DND-41 (cell line): ENCODE measurements at regions not wholly inside any gene's neighbourhood (a gene's known extent, or its start where the extent isn't known, plus 50 kb on each side); places are given as distances from the start of the nearest gene placed in this dataset.

Experiments
- ATAC-seq: fragments of 200-7000 bp; cut with Tn5 transposase; 3 replicates; pipeline ENCODE4 v1.9.1; 2021; ENCODE audit warnings: low read depth; ENCODE audit not compliant: insufficient read depth
- DNase-seq: peaks from one replicate; pipeline ENCODE4 v3.0.0-alpha.2; 2020
- H2AFZ ChIP-seq: 2 replicates; pipeline ENCODE4 v1.6.0; 2012; ENCODE audit warnings: low read depth, low read length
- H3K27ac ChIP-seq: 2 replicates; pipeline ENCODE4 v1.5.1; 2012; ENCODE audit warnings: low read length, inconsistent platforms
- H3K27me3 ChIP-seq: fragments of 200-600 bp; sonication (generic); 2 replicates; pipeline ENCODE4 v1.6.0; 2012; ENCODE audit warnings: low read length, mild to moderate bottlenecking, inconsistent platforms; ENCODE audit not compliant: insufficient read depth, poor library complexity
- H3K36me3 ChIP-seq: 2 replicates; pipeline ENCODE4 v1.5.1; 2012; ENCODE audit warnings: low read length, inconsistent platforms; ENCODE audit not compliant: insufficient read depth
- H3K4me1 ChIP-seq: 2 replicates; pipeline ENCODE4 v1.5.1; 2012; ENCODE audit warnings: mild to moderate bottlenecking, low read length; ENCODE audit not compliant: insufficient read depth
- H3K4me2 ChIP-seq: 2 replicates; pipeline ENCODE4 v1.6.0; 2012; ENCODE audit warnings: mild to moderate bottlenecking, moderate library complexity, low read length, inconsistent platforms; ENCODE audit not compliant: insufficient read depth
- H3K4me3 ChIP-seq, 2 experiments: fragments of 200-600 bp in 1 of 2; shearing (Covaris generic) in 1 of 2; 2 replicates each; pipeline ENCODE4 v1.5.1; 2012 to 2016; ENCODE audit warnings: inconsistent platforms in 2 of 2, low read length in 2 of 2, mild to moderate bottlenecking in 2 of 2, low read depth in 1 of 2, moderate library complexity in 1 of 2
- H3K79me2 ChIP-seq: 2 replicates; pipeline ENCODE4 v1.6.0; 2012; ENCODE audit warnings: low read length, inconsistent platforms; ENCODE audit not compliant: insufficient read depth
- H3K9ac ChIP-seq: 2 replicates; pipeline ENCODE4 v1.6.0; 2012; ENCODE audit warnings: low read depth, mild to moderate bottlenecking, inconsistent platforms, low read length, moderate library complexity
- H3K9me3 ChIP-seq: 2 replicates; pipeline ENCODE4 v1.5.1; 2012; ENCODE audit warnings: low read length, moderate library complexity, mild to moderate bottlenecking, inconsistent platforms; ENCODE audit not compliant: insufficient read depth, severe bottlenecking
- H4K20me1 ChIP-seq: 2 replicates; pipeline ENCODE4 v1.6.0; 2012; ENCODE audit warnings: low read length; ENCODE audit not compliant: insufficient read depth
- CTCF ChIP-seq: IDR thresholded peaks from 2 replicates; pipeline ENCODE4 v1.5.1; 2012; ENCODE audit warnings: borderline replicate concordance, low read length, moderate library complexity, mild to moderate bottlenecking; ENCODE audit not compliant: poor library complexity, severe bottlenecking; ENCODE audit errors: extremely low read depth
- EZH2 ChIP-seq: IDR thresholded peaks from 3 replicates; pipeline ENCODE4 v1.6.1; 2012; ENCODE audit warnings: borderline replicate concordance, low read depth, mild to moderate bottlenecking, moderate library complexity, low read length, inconsistent platforms; ENCODE audit not compliant: severe bottlenecking

DNA sequence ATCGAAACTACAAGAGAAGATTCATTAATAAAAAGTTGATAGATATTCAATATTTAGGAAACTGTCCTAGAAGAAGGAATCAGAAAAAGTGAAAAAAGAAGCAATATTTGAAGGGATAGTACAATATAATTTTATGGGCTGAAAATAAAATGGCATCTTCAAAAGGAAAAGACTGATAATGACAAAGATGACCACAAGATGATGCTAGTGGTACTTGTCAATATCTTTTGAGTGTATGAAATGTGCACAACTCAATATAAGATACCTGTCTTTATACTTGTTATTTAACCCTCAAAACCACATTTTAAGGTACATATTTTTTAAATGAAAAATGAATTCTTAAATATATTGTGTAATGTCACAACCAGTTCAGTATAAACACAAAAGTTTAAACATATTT is 1059.6 kb upstream of the RAG2 start:
- Histone ChIP-seq H3K4me1 (no peaks in the 10 kb centered on the region), H3K36me3 (no peaks in the 10 kb centered on the region), H3K27ac (no peak overlapping the region), H4K20me1 (no peaks in the 10 kb centered on the region), H3K4me3 (no peak overlapping the region), H3K79me2 (no peaks in the 10 kb centered on the region), H3K4me2 (no peak overlapping the region), H3K9ac (no peak overlapping the region), H2AFZ (no peak overlapping the region), H3K9me3 (no peaks in the 10 kb centered on the region), H3K27me3 (no peaks in the 10 kb centered on the region)
- TF ChIP-seq EZH2 (no peak), CTCF (peak; percentile 32)
- DNase-seq (no peak), ATAC-seq (no peak)

GRCh38 chr11:37647767-37648166 is 1049.7 kb upstream of the RAG2 start:
- no peaks in the 10 kb centered on the region for H3K36me3 ChIP-seq
- H3K4me1 ChIP-seq, result no peaks in the 10 kb centered on the region
- ATAC-seq (no peak), DNase-seq (no peak)
- H2AFZ ChIP-seq, result no peak overlapping the region
- H3K9ac ChIP-seq, result no peak overlapping the region
- TF ChIP-seq EZH2, result no peak
- no peak for TF ChIP-seq CTCF
- no peaks in the 10 kb centered on the region for H3K27me3 ChIP-seq
- no peak overlapping the region for H3K4me3 ChIP-seq
- no peak overlapping the region for H3K27ac ChIP-seq
- H3K79me2 ChIP-seq, result no peaks in the 10 kb centered on the region
- no peak overlapping the region for H3K4me2 ChIP-seq
- H4K20me1 ChIP-seq, result no peaks in the 10 kb centered on the region
- no peaks in the 10 kb centered on the region for H3K9me3 ChIP-seq

DNA sequence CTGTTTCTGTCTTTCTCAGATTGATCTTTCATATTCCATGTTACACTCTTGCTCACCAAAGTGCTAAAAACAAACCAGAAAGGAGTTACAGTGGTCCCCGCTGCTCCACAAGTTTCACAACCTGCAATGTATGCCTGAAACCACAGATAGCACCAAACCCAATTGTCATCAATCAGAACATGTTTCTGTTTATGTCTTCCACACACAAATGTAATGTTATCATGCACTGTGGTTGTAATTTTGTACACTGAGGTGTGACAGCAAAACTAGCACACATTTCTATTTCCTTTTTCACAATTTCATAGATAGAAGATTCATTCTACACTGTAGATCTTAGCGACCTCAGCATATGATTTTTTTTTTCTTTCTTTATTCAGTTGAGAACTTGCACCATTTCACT is 1045.9 kb upstream of the RAG2 start:
- H3K4me2 ChIP-seq, result no peak overlapping the region
- H3K36me3 ChIP-seq, result no peaks in the 10 kb centered on the region
- H2AFZ ChIP-seq, result no peak overlapping the region
- H3K4me3 ChIP-seq, result no peak overlapping the region
- no peaks in the 10 kb centered on the region for H3K9me3 ChIP-seq
- no peaks in the 10 kb centered on the region for H3K79me2 ChIP-seq
- no peaks in the 10 kb centered on the region for H4K20me1 ChIP-seq
- ATAC-seq (no peak), DNase-seq (no peak)
- no peak overlapping the region for H3K9ac ChIP-seq
- TF ChIP-seq CTCF (no peak), EZH2 (no peak)
- H3K27ac ChIP-seq, result no peak overlapping the region
- H3K4me1 ChIP-seq, result no peaks in the 10 kb centered on the region
- no peaks in the 10 kb centered on the region for H3K27me3 ChIP-seq

DNA sequence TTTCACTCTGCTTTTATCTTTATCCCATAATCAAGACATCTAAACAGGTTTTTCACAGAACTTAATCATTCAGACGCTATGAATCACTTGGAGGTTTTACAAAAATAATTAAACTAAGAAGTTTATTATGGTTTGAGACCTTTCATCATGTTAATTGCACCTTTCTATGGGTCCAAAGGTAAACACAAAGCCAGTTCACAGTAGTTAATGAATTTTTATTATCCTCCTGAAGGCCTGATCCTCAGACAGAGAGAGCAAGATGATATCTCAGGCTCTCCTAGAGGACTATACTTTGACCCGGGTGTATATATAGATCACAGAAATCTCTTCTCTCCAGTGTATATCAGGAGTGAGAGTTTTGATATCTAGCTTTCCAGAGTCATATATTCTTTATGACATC is 1044.3 kb upstream of the RAG2 start:
- Histone ChIP-seq H3K4me2 (no peak overlapping the region), H3K27me3 (no peaks in the 10 kb centered on the region), H3K9me3 (no peaks in the 10 kb centered on the region), H2AFZ (no peak overlapping the region), H3K9ac (no peak overlapping the region), H3K27ac (no peak overlapping the region), H4K20me1 (no peaks in the 10 kb centered on the region), H3K4me1 (no peaks in the 10 kb centered on the region), H3K36me3 (no peaks in the 10 kb centered on the region), H3K4me3 (no peak overlapping the region), H3K79me2 (no peaks in the 10 kb centered on the region)
- TF ChIP-seq CTCF, result no peak
- no peak for TF ChIP-seq EZH2
- DNase-seq, result no peak
- ATAC-seq, result no peak
